ENCODE measurements at regions not wholly inside any gene's neighbourhood (a gene's known extent, or its start where the extent isn't known, plus 50 kb on each side); places are given as distances from the start of the nearest gene placed in this dataset.

GRCh38 chr14:38958589-38958988 lies 144.4 kb downstream of the SEC23A start:
- DNase-seq (ENCODE audit: low read depth): no peak
- in situ Hi-C loops (cut with HindIII; ENCODE audit: low sequenced_read_pairs): no loop called here
- TF ChIP-seq, protein P1, sequence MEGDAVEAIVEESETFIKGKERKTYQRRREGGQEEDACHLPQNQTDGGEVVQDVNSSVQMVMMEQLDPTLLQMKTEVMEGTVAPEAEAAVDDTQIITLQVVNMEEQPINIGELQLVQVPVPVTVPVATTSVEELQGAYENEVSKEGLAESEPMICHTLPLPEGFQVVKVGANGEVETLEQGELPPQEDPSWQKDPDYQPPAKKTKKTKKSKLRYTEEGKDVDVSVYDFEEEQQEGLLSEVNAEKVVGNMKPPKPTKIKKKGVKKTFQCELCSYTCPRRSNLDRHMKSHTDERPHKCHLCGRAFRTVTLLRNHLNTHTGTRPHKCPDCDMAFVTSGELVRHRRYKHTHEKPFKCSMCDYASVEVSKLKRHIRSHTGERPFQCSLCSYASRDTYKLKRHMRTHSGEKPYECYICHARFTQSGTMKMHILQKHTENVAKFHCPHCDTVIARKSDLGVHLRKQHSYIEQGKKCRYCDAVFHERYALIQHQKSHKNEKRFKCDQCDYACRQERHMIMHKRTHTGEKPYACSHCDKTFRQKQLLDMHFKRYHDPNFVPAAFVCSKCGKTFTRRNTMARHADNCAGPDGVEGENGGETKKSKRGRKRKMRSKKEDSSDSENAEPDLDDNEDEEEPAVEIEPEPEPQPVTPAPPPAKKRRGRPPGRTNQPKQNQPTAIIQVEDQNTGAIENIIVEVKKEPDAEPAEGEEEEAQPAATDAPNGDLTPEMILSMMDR (IDR thresholded peaks at IDR 0.05; ENCODE audit: low read depth, low read length, missing control alignments): no peak
- no peak overlapping the region for H3K4me3 ChIP-seq (ENCODE audit: low read depth, low read length)

- in situ Hi-C loops (cut with HindIII; ENCODE audit: low sequenced_read_pairs): no loop called here
- DNase-seq (ENCODE audit: low read depth): peak; percentile 65
Observed at GRCh38 chr14:38951451-38951850, 151.6 kb downstream of the SEC23A start.

GRCh38 chr14:38950676-38951075 lies 152.4 kb downstream of the SEC23A start:
- TF ChIP-seq, protein P1 (IDR thresholded peaks at IDR 0.05; ENCODE audit: low read depth, low read length, missing control alignments): no peak
- in situ Hi-C loops (cut with HindIII; ENCODE audit: low sequenced_read_pairs): no loop called here
- no peak for DNase-seq (ENCODE audit: low read depth)
- no peak overlapping the region for H3K4me3 ChIP-seq (ENCODE audit: low read depth, low read length)

More at GRCh38 chr14:38951451-38951850, 151.6 kb downstream of the SEC23A start:
- TF ChIP-seq, protein P1 (IDR thresholded peaks at IDR 0.05; ENCODE audit: low read depth, low read length, missing control alignments): no peak
- no peak overlapping the region for H3K4me3 ChIP-seq (ENCODE audit: low read depth, low read length)

DNA sequence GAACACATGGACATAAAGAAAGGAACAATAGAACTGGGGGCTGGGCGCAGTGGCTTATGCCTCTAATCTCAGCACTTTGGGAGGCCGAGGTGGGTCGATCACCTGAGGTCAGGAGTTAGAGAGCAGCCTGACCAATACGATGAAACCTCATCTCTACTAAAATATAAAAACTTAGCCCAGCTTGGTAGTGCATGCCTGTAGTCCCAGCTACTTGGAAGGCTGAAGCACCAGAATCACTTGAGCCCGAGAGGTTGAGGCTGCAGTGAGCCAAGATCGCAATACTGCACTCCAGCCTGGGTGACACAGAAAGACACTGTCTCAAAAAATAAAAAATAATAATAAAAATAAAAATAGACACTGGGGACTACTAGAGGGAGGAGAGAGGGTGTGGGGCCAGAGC lies 154.5 kb downstream of the SEC23A start:
- in situ Hi-C loops (cut with HindIII; ENCODE audit: low sequenced_read_pairs): no loop called here
- no peak for DNase-seq (ENCODE audit: low read depth)
- TF ChIP-seq, protein P1 (IDR thresholded peaks at IDR 0.05; ENCODE audit: low read depth, low read length, missing control alignments): no peak
- no peak overlapping the region for H3K4me3 ChIP-seq (ENCODE audit: low read depth, low read length)

- TF ChIP-seq, protein P1 (IDR thresholded peaks at IDR 0.05; ENCODE audit: low read depth, low read length, missing control alignments): no peak
- DNase-seq (ENCODE audit: low read depth): peak; percentile 77
- H3K4me3 ChIP-seq (ENCODE audit: low read depth, low read length): no peak overlapping the region
- in situ Hi-C loops (cut with HindIII; ENCODE audit: low sequenced_read_pairs): no loop called here
Observed at GRCh38 chr14:38948171-38948570, 154.9 kb downstream of the SEC23A start.

- H3K4me3 ChIP-seq (ENCODE audit: low read depth, low read length): no peak overlapping the region
- TF ChIP-seq, protein P1 (IDR thresholded peaks at IDR 0.05; ENCODE audit: low read depth, low read length, missing control alignments): no peak
- DNase-seq (ENCODE audit: low read depth): no peak
- in situ Hi-C loops (cut with HindIII; ENCODE audit: low sequenced_read_pairs): no loop called here
Observed at GRCh38 chr14:38947343-38947742, 155.7 kb downstream of the SEC23A start.

DNA sequence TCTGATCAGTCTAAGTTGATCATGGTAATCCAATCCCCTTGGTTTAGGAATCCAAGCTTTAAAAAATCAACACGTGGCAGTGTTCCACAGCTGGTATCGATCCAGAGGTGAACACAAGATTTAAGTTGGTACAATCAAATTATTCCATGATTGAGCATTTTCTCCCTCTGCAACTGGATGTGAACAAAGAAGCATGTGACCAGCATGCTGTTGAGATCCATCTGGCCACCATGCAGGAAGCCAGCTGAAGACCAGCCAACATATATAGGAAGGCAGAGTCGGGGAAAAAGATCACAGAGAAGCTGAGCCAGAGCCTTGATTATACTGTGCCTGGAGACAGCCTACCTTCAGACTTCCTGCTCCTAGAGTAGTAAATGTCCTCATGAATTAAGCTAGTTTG lies 158.3 kb downstream of the SEC23A start:
- TF ChIP-seq, protein P1 (IDR thresholded peaks at IDR 0.05; ENCODE audit: low read depth, low read length, missing control alignments): no peak
- in situ Hi-C loops (cut with HindIII; ENCODE audit: low sequenced_read_pairs): no loop called here
- DNase-seq (ENCODE audit: low read depth): no peak
- H3K4me3 ChIP-seq (ENCODE audit: low read depth, low read length): no peak overlapping the region

All from astrocyte of the cerebellum (primary cell).